ENCODE measurements at regions not wholly inside any gene's neighbourhood (a gene's known extent, or its start where the extent isn't known, plus 50 kb on each side); places are given as distances from the start of the nearest gene placed in this dataset.

GRCh38 chrX:100491174-100491573, 81.1 kb upstream of the PCDH19 start:
- TF ChIP-seq EP300 (IDR thresholded peaks at IDR 0.05; ENCODE audit: borderline replicate concordance in 1 of 2, control insufficient read depth in 1 of 2, low read depth in 2 of 2, low read length in 2 of 2), result no peak
- no peak for TF ChIP-seq SRF (IDR thresholded peaks at IDR 0.05; ENCODE audit: low read depth in 2 of 2, low read length in 2 of 2)
- no peak for TF ChIP-seq CEBPB (IDR thresholded peaks at IDR 0.05; ENCODE audit: borderline replicate concordance in 1 of 2, low read depth in 2 of 2, low read length in 2 of 2)

Measured in GM12878 (cell line).